Stimulated activated CD4-positive, alpha-beta T cell treated with anti-CD3 and anti-CD28 coated beads, Interleukin-15, amount 100 ng/mL, for 48 hours (primary cell): ENCODE measurements at regions not wholly inside any gene's neighbourhood (a gene's known extent, or its start where the extent isn't known, plus 50 kb on each side); places are given as distances from the start of the nearest gene placed in this dataset.
A peak's percentile ranks its signal among the peaks of the same experiment; 100 is the strongest.

ENCODE experiments used
- DNase-seq, 2 donors: peaks; one replicate each; pipeline ENCODE4 v3.0.0-alpha.2; 2020; ENCODE audit warnings: low read depth in 2 of 2

DNA sequence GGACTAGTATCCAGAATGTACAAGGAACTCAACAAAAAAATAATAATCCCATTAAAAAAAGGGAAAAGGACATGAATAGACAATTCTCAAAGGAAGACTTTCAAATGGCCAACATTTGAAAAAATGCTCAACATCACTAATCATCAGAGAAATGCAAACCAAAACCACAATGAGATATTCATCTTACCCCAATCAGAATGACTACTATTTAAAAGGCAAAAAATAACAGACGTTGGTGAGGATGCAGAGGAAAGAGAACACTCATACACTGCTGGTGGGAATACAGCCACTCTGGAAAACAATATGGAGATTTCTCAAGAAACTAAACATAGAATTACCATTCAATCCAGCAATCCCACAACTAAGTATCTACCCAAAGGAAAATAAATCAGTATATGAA is 133.1 kb downstream of the KDR start:
- no peak for DNase-seq

DNA sequence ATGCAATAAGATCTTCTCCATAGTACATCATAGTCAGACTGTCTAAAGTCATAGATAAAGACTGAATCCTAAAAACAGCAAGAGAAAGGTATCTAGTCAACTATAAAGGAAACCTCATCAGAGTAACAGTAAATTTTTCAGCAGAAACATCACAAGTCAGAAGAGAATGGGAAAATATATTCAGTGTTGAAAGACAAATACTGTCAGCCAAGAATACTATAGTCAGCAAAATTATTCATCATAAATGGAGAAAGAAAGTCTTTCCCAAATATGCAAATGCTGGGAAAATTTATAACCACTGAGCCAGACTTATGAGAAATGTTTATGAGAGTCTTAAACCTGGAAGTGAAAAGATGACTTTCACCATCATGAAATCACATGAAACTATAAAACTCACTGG is 136.7 kb downstream of the KDR start:
- no peak for DNase-seq

DNA sequence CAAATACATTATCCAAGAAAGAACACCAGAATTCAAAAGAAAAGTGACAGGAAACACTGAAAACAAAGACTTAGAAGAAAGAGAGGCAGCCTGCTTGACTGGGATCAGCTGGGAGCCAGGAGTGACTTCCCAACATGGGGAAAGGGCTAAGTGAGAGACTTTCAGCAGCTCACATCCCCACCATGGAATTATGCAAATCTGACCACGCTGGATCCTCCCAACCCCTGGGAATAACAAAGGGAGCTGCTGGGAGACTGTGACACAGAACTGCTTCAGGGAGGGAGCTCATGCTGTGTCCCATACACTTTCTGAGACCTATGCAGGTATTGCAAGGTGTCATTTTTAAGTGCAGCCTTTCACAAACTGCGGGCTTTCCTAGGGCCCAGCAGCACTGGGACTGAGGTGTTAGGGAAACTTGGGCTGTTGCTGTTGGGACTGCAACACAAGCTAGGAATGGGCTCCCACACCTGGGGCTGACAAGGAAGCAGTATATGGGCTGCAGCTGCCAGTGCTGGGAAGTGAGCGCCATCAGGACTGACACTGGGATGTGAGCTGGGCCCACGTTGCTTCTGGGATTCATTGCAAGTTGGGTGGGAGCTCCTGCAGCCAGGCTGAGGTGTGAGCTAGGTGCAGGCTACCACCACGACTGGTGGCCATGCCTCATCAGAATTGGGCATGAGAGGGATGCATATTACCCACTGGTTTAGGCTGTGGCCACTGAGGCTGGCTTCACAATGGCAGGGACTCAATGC is 139.1 kb downstream of the KDR start:
- DNase-seq = no peak

DNA sequence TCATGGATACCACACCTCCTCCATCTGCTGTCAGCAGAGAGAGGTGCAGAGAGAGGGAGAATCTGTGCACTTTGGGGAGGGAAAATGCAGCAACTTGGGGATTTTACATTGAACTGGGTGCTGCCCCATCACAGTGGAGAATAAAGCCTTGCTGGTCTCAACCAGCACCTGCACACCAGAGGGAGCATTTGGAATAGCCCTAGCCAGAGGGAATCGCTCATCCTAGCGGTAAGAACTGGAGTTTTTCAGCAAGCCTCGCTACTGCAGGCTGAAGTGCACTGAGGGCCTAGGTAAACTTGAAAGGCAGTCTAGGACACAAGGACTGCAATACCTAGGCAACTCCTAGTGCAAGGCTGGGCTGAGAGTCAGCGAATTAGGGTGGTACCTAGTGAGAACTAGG is 148.7 kb downstream of the KDR start:
- no peak for DNase-seq

DNA sequence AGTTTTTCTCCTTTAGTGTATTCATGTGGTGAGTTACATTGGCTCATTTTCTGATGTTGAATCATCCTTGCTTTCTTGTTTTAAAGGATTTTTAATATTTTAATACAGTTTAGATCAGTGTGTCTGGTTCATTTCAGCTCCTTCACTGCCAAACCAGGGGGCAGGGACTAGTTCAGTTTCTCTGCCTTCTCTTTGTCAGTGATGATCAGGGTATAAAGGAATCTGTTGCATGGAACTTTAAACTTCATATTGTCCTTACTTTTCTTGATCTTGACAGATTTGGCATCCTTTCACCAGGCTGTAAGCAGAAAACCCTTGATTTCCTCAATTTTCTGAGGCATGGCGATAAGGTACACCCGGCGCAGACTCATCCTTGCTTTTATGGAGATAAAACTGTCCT is 149.4 kb downstream of the KDR start:
- DNase-seq = no peak

DNA sequence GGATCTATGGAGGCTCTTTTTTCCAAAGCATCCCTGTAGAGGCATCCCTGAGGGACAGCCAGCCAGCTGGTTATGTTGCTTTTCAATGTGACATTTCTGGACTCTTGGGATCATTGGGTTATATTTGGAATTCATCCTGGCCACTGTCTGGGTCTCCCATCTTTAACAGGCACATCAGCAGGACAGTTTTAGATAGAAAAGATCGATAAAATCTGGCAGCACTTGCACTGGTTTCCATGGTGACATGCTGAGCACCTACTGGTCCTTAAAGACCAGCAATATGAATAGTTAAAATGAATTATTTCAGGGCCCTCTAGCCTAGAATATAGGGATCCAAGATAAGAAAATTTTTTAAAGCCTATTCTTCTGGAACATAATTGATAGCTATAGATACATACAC is 151.6 kb downstream of the KDR start:
- no peak for DNase-seq

DNA sequence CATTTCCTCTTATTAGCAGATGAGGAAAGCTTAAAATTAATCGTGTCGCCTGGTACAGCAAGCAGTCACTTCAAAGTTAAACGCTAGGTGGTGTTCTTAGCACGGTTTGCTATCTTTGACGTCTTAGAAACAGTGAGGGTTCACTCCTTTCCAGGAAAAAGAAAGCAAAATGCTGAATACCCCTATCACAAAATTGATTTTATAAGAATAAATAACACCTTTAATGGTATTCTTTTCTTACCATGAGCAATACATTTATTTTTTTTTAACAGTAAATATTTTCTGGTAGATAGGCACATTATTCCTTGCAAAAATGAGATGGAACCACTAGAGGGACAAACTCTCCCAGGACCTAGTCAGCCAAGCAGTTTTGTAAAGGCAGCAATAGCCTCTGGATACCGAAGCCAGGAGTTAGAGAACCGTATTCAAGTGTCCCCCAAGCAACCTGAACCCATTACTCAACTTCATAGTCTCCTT is 153.9 kb downstream of the KDR start:
- DNase-seq = no peak

DNA sequence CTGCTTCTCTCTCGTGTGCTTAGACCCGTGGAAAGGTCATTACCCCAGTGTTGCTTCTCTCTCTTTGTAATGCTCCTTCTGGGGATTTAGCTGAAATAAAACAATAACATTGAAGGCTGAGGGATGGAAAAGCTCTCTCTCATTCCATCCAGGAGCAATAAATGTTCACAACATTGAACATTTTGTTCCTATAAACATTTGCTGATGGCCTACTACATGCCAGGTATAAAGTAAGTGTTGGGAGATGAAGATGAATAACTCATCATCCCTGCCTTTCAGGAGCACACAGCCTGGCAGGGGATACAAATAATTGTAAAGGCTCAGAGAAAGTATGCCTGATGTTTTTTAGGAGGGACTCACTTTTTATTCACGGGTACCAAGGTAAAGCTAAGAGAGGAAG is 158.1 kb downstream of the KDR start:
- DNase-seq = no peak

DNA sequence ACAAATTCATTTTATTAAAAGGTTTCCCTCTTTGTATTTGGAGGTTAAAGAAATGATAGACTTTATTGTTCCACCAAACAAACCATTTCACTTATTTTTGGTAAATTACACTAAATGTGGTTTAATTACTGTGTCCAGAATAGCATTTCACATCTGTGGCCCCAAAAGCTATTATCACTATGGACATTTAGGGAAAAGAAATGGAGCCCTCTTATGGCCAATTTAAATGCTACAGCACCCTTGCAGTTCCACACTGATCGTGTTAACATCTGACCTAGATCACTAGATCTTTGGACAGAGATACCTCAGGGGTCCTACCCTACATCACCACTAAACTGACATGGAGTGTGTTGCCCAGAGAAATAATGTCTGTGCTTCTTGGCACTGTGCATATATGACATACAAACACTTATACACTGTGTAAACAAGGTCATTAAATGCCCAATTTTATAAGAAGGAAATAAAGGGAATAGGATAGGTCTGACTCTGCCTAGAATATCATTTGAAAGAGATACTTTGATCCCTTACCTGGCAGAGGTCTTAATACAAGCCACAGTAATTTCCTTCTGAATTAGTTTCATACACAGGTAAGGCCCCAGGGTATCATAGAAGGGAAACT is 163.9 kb downstream of the KDR start:
- DNase-seq = no peak

DNA sequence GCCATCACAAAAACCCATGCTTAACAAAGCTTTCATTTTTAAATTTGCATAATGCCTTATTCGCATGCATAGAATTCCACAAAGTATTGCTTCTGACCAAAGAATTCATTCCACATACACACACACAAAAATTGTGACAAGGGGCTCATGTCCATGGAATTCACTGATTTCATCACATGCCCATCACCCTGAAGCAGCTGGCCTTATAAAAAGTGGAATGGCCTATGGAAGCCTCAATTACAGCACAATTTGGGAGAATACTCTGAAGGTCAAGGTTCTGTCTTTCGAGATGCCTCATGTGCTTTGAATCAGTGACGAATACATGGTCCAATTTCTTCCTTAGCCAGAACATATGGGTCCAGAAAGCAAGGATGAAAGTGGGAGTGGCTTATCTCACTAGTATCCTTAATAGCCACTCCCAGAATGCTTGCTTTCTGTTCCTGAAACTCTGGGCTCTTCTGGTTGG is 165.7 kb downstream of the KDR start:
- no peak for DNase-seq

DNA sequence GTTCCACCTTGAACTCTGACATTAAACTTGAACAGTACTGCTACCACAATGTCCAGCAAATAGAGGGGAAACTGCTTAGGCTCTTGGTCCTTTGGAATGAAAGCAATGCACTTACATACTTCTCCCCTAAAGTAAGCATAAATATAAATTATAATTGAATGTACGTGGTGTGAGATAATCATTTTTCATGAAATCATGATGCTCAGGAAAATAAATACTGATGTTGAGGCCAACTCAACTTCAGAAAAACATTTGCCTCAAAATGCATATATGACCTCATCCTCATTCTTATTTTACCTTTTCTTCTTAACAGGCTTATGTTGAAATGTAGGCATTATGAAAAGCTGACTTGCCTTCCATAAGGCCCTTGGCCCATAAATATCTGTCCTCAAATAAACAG is 166.3 kb downstream of the KDR start:
- no peak for DNase-seq

DNA sequence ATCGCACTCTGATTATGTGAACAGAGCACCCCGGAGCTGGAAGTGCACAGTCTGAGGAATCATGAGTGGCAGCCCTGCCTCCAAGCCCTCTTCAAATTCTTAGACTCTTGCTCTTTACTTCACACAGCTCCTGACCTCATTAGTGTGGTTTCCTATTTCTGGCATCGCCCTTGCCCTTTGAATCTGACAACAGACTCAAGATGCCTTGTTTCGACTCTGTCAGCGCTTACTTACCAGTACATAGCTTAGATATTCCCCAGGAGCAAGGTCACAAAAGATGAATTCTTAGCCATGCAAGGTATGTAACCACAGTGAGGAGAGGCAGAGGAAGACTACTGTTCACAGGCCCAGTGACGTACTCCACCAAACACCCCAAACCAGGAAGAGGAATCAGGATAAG is 167.2 kb downstream of the KDR start:
- no peak for DNase-seq

DNA sequence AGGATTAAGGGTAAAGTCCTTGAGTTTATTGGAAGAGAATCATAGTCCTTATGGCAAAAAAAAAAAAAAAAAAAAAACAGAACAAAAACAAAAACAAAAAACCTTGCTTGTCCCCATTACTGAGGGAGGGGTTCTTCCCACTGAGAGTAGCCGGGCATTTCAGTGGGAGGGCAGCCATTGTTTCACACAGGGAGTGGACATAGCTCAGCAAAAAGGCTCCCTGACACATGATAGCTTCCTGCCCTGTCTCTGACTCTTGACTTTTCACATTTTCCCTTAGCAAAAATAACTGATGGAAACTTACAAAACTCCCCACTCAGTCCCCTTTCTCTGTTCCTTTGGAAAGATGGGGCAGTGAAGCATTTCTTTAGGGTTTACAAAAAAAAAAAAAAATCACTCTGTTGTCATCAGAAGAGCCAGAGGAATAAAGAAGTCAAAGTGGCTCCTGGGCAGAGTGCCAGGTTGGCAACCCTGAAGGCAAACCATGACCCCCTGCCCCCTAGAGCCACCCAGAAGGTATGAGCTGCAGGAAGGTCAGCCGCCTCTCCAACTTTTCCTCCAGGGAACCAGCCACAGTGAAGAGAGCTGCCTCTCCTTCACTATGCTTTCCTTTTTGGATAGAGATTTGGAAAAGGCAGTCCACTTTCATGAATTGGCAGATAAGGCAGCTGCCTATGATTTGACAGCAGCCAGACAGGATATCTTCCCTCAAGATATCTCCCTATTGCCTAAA is 170.6 kb downstream of the KDR start:
- no peak for DNase-seq

DNA sequence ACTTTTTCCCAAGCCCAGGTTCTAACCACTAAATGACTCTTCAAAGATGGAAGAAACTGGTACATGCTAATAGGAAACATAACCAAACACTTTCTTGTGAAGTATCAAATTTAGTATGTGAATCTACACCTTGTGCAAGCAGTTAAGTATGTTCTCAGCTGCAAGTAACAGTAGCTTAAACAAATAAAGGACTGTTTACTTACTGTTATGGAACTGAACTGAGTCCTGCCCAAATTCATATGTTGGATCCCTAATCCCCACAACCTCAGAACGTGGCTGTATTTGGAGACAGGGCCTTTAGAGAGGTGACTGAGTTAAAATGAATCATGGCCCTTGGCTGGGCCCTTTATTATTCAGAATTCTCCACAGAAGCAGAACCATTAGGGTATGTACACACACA is 178.7 kb downstream of the KDR start:
- no peak for DNase-seq

DNA sequence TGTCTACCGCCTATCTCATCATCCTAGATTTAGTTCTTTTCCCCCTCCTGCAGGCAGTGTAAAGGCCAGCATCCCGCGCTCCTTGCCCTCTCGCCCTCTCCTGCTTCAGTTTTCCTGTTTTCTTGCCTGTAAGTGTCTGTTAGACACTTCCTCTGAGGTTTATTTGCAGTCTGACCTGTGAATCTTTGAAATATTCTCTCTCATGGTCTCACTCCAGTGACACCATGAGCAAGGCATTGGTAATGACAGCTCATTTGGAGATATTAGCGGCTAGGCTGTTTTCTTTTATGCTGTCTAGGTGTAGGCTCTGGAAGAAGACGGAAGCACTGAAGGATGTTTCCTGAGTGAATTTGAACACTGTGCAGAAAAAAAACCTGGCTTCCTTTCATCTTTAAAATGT is 179.6 kb downstream of the KDR start:
- DNase-seq = no peak

DNA sequence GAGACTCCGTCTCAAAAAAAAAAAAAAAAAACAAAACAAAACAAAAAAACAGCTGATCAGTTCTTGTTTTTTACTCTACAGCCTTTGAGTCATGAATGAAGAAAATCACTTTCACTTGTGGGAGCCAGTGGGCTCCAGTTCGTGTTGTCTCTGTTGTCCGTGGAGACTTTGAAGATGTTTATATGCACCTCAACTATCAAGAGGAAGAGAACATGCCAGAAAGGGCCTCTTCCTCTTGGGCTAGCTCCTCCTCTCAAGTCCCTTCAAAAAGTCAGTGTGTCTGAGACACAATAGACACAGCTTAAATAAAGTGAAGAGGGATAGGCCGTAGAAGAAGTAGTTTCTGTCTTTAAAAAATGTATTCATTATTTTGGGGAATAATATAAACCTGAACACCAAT is 182.7 kb downstream of the KDR start:
- DNase-seq = no peak

DNA sequence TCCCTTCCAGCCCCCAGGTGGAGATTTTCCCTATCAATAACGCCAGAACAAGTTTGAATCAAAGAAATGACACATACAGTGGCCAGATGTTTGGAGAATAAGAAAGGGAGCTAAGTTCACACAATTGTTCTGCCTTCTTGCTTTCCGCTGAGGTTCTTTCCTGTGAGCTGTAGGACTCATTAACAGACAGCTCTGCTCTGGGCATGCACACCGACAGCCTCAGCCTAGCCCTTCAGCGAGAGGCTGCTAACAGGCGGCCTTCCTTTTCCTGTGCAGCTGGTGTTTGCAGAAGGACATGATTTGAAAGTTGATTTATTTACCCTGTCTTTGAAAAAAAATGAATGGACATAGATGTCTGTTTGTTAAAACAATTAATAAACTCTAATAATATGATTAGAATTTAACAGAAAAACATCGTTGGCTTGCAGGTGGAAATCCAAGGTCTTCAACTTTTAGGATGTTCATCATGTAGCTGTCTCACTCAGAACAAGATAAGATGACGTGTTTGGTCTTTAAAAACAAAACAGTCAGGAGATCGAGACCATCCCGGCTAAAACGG is 183.3 kb downstream of the KDR start:
- DNase-seq = peak in 1 of 2 donors; percentile 10

DNA sequence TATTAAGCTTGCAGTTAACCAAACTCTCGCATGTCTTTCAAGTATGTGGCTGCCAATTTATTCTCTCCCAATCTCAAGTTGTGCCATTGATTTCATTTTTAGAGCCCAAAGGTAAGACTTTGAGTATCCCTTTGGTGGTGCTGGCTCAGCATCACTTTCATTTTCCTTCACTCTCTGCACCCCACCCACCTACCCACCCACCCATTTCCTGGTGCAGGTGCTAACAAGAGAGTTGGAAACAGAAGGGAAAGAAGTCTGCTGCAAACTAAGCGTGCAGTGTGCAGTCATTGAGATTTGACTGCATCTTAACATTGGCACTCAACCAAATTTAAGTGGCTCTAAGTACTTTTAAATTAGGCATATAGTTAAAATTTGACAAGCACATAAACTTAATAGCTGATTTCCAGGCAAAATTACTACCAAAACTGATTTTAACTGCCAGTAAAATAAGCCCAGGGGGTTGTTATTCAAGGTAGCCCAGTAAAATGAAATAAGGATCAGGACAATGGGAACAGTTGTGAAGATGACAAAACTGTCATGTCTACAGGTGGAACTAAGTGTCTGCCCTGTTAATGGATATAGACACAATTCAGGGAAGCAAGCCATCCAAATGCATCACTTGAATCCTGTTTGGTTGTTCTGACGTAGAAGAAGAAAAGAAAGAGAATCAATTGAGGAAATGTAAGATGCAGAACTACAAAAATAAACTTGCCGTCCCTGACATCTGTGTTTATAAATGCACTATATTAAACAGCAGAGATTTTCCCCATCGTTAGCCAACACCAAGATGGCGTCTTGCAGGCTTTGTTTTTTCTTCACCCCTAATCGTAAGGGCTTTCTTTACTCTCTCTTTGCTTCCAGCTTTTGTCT is 184.2 kb downstream of the KDR start:
- DNase-seq = peak; percentile 14 to 36

DNA sequence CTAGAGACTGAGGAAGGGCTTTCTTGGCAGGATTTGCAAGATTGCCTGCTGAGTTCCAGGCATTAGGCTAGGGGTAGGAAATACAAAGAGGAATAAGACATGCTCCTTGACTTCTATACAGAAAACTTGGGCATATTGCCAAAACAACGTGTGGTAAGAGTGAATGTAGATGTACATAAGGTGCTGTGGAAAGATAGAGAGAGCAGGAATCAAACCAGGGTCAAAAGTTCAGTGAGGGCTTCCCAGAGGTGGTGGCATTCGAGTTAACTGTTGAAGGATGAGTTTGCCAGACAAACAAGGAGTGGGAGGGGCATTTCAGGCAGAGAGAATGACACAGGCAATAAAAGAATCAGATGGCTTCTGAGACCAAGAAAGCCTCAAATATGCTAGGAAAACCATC is 187.9 kb downstream of the KDR start:
- DNase-seq = no peak

DNA sequence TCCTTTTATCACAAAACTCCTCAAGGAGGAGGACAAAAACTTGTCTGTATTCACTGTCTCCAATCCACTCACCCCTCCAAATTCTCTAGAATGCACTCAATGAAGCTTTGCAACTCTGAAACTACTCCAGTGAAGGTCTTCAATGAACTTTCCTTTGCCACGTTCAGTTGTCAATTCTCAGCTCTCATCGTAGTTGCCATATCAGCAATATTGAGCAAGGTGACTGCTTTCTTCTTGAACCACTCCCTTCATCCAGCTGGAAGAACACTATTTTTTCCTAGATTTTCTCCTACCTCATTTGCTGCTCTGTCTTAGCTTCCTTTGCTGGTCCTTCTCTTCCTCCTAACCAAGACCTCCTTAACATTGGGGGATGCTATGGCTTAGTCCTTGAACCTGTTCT is 191.8 kb downstream of the KDR start:
- DNase-seq = no peak

DNA sequence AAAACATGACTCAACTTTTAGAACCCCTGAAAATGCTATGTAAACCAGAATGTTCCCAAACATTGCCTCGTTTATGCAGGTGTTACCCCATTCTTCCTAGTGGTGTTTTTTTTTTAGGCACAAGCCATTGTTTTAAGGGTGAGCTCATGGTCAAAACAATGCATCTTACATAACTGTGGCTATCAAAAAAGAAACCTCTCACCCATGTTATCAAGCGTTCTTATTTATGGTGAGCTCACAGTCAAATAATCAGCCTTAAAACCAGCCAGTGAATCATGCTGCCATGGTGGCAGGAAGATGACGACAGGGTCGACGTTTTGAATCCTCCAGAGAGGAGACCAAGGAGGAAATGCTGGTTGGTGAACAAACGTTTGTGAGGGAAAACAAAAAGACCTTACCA is 195.2 kb downstream of the KDR start:
- no peak for DNase-seq

DNA sequence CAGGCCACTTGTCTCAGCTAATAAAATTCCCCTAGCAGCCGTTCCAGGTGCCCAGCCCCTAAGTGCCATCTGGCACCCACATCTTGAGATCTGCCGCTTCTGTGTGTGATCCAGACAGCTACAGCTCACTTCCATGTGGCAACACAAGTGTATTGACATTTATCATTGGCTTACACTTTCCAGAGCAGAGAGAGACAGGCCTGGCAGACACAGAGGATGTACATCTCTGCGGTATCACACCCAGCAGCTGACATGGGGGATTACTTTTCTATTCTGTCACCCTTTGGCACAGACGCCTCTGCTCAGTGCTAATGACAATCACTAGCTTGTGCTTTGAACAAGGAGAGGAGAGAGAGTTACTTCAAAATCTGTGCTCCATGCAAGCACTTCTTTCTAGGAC is 195.9 kb downstream of the KDR start:
- DNase-seq = no peak
